Ascending aorta (tissue), 2 donors: ENCODE measurements at regions not wholly inside any gene's neighbourhood (a gene's known extent, or its start where the extent isn't known, plus 50 kb on each side); places are given as distances from the start of the nearest gene placed in this dataset.
"Not testable (repeated sequence)": the region's sequence is repeated elsewhere in the genome, so short reads cannot be mapped to it uniquely, and the experiment has no call there.

Experiments
- DNase-seq, 2 donors: peaks; one replicate each; pipeline ENCODE4 v3.0.0-alpha.2; 2019; ENCODE audit warnings: low spot score in 2 of 2
- H3K27ac ChIP-seq, 2 donors: fragments of 200-600 bp; sonication (generic); one replicate each; pipeline ENCODE4 v1.5.1; 2016 to 2017; ENCODE audit warnings: mild to moderate bottlenecking in 1 of 2
- H3K27me3 ChIP-seq: fragments of 200-600 bp; sonication (generic); one replicate; pipeline ENCODE4 v1.5.1; 2017
- H3K36me3 ChIP-seq, 2 donors: fragments of 200-600 bp; sonication (generic); one replicate each; pipeline ENCODE4 v1.5.1; 2016
- H3K4me1 ChIP-seq, 2 donors: fragments of 200-600 bp; sonication (generic); one replicate each; pipeline ENCODE4 v1.5.1; 2016 to 2017; ENCODE audit warnings: mild to moderate bottlenecking in 1 of 2
- H3K4me3 ChIP-seq, 2 donors: fragments of 200-600 bp; sonication (generic); one replicate each; pipeline ENCODE4 v1.5.1; 2016 to 2017; ENCODE audit warnings: mild to moderate bottlenecking in 1 of 2
- H3K9me3 ChIP-seq, 2 donors: fragments of 200-600 bp; sonication (generic); one replicate each; pipeline ENCODE4 v1.5.1; 2016
- intact Hi-C: fragments of 100-400 bp; cut with DNase I; formaldehyde crosslinking; loops from one replicate; pipeline ENCODE4 v1.15.1; 2023
- TF ChIP-seq, protein P1 (sequence below), 3 experiments: fragments of 200-600 bp in 2 of 3; fragments of 450-650 bp in 1 of 3; sonication (generic) in 2 of 3; IDR thresholded peaks; one replicate each; pipeline ENCODE4 v1.5.1; 2016 to 2019; ENCODE audit warnings: antibody characterized with exemption in 3 of 3, mild to moderate bottlenecking in 1 of 3, moderate library complexity in 1 of 3

DNA sequence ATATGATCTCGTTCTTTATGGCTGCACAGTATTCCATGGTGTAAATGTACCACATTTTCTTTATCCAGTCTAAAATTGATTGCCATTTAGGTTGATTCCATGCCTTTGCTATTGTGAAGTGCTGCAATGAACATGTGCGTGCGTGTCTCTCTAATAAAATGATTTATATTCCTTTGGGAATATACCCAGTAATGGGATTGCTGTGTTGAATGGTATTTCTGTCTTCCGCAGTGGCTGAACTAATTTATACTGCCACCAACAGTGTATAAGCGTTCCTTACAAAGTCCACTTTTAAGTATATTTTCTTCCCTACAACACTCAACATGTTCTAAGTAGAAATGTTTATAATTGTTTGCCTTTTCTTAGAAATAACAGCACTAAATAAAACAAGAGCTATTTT lies 521.9 kb downstream of the DTWD2 start:
- no peaks in the 10 kb centered on the region for H3K9me3 ChIP-seq
- TF ChIP-seq, protein P1, sequence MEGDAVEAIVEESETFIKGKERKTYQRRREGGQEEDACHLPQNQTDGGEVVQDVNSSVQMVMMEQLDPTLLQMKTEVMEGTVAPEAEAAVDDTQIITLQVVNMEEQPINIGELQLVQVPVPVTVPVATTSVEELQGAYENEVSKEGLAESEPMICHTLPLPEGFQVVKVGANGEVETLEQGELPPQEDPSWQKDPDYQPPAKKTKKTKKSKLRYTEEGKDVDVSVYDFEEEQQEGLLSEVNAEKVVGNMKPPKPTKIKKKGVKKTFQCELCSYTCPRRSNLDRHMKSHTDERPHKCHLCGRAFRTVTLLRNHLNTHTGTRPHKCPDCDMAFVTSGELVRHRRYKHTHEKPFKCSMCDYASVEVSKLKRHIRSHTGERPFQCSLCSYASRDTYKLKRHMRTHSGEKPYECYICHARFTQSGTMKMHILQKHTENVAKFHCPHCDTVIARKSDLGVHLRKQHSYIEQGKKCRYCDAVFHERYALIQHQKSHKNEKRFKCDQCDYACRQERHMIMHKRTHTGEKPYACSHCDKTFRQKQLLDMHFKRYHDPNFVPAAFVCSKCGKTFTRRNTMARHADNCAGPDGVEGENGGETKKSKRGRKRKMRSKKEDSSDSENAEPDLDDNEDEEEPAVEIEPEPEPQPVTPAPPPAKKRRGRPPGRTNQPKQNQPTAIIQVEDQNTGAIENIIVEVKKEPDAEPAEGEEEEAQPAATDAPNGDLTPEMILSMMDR (IDR thresholded peaks at IDR 0.05), result no peak
- intact Hi-C loops, result no loop called here
- no peak overlapping the region for H3K4me3 ChIP-seq
- H3K27me3 ChIP-seq, result no peaks in the 10 kb centered on the region
- no peak for DNase-seq
- H3K36me3 ChIP-seq, result no peaks in the 10 kb centered on the region
- no peaks in the 10 kb centered on the region for H3K4me1 ChIP-seq
- H3K27ac ChIP-seq, result no peak overlapping the region

DNA sequence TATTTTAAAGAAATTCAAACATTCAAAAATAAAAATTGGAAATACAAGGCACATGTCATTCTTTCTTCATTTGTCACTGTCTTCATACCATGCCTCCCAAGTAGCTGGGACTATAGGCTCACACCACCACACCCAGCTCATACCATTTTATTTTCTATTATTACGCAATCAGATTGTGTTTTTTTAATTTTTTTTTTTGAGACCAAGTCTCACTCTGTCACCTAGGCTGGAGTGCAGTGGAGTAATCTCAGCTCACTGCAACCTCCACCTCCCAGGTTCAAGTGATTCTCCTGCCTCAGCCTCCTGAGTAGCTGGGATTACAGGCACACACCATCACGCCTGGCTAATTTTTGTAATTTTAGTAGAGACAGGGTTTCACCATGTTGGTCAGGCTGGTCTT lies 526.1 kb downstream of the DTWD2 start:
- H3K36me3 ChIP-seq, H3K9me3 ChIP-seq, intact Hi-C loops, DNase-seq, H3K4me1 ChIP-seq, H3K27ac ChIP-seq, H3K4me3 ChIP-seq, H3K27me3 ChIP-seq: not testable (repeated sequence)

DNA sequence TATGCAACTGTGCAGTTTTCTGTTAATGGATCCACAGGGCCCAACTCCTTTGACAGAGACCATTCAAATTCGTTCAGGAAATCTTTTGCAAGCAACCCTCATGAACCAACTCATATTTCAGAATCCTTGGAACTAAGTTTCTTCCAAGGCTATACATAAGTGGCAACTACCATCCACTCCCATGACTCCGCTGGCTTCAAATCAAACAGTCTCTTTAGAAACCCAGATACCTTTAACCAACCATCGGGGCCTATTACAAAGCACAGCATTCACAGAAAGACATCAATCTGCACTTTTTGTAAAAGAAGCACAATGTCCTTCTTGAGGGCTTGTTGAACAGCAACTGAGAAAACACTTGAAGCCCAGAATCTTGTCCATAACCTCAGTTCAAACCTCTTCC lies 526.9 kb downstream of the DTWD2 start:
- DNase-seq, result no peak
- Histone ChIP-seq H3K27ac (no peak overlapping the region), H3K36me3 (no peaks in the 10 kb centered on the region), H3K27me3 (no peaks in the 10 kb centered on the region), H3K9me3 (no peaks in the 10 kb centered on the region), H3K4me1 (no peaks in the 10 kb centered on the region), H3K4me3 (no peak overlapping the region)
- intact Hi-C loops, result no loop called here
- TF ChIP-seq, protein P1 (IDR thresholded peaks at IDR 0.05), result no peak

DNA sequence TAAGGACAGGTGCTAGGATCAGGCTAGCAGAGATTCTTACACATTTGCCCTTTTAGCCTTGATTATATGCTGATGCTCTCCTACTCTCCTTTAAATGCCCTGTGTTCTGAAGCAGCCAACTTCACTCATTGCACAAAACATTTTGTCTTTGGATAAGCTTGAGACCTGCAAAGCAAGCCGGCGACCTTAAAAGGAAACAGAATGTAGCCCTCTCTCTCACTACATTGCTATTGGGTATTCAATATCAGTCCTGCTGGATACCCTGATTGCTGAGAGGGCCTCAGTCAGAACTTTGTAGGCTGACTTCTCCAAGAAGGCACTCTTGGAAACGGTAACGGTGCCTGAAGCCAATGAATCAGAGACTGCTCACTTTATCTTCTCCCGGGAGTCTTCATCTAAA lies 528.9 kb downstream of the DTWD2 start:
- TF ChIP-seq, protein P1 (IDR thresholded peaks at IDR 0.05), result no peak
- Histone ChIP-seq H3K4me3 (no peak overlapping the region), H3K36me3 (no peaks in the 10 kb centered on the region), H3K27me3 (no peaks in the 10 kb centered on the region), H3K9me3 (no peaks in the 10 kb centered on the region), H3K27ac (no peak overlapping the region), H3K4me1 (no peaks in the 10 kb centered on the region)
- intact Hi-C loops, result no loop called here
- no peak for DNase-seq

DNA sequence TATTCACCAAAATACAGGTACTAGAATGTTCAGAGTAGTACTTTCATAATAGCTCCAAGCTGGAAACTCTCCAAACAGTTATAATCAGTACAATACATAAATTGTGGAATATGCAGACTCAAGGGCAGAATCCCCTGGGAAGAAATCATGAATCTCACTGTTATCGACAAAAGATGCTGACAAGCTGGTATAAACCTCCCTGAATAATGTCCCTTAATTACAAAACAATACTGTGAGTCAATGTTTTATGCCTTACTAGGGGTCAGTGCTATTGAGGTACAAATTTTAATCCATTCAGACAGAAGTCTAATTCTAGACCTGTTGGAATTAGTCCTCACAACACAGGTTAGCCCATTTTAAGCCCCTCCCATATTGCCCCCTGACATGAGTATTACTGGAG lies 532.3 kb downstream of the DTWD2 start:
- no peaks in the 10 kb centered on the region for H3K27me3 ChIP-seq
- no peaks in the 10 kb centered on the region for H3K4me1 ChIP-seq
- DNase-seq, result no peak
- H3K36me3 ChIP-seq, result no peaks in the 10 kb centered on the region
- no peaks in the 10 kb centered on the region for H3K9me3 ChIP-seq
- intact Hi-C loops, result no loop called here
- no peak overlapping the region for H3K27ac ChIP-seq
- TF ChIP-seq, protein P1 (IDR thresholded peaks at IDR 0.05), result no peak
- H3K4me3 ChIP-seq, result no peak overlapping the region

DNA sequence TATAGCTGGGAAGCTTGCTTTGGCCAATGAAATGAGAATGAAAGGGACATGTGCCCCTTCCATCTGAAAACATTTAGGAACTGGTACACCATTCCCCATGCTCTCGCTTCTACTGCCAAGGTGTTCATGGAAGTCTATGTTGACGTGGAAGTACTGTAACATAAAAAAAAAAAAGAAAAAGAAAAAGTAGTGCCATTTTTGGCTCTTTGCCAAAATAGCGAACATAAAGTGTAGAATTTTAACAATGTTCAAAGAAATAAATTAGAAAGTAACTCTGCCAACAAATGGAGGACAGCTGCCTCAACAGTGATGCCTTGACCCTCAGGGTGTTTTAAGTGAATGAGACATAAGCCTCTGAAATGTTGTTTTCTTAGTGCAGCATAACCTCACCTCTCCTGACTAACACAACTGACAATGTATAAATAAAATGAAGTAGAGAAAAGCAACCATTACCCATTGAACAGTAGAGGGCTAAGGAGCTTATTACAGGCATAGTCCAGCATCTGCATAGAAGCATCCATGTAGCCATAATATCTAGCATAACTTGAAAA lies 536.6 kb downstream of the DTWD2 start:
- H3K4me1 ChIP-seq, result no peaks in the 10 kb centered on the region
- no peaks in the 10 kb centered on the region for H3K27me3 ChIP-seq
- no peak overlapping the region for H3K27ac ChIP-seq
- no peak for DNase-seq
- intact Hi-C loops, result no loop called here
- no peaks in the 10 kb centered on the region for H3K9me3 ChIP-seq
- H3K4me3 ChIP-seq, result no peak overlapping the region
- TF ChIP-seq, protein P1 (IDR thresholded peaks at IDR 0.05), result no peak
- H3K36me3 ChIP-seq, result no peaks in the 10 kb centered on the region
